Lower lobe of right lung (tissue), 2 donors: ENCODE measurements at regions not wholly inside any gene's neighbourhood (a gene's known extent, or its start where the extent isn't known, plus 50 kb on each side); places are given as distances from the start of the nearest gene placed in this dataset.

ENCODE experiments used
- ATAC-seq, 2 donors: fragments of 200-7000 bp; cut with Tn5 transposase; one replicate each; pipeline ENCODE4 v1.9.1; 2020 to 2022; ENCODE audit warnings: mild to moderate bottlenecking in 2 of 2, moderate library complexity in 2 of 2
- DNase-seq: peaks from one replicate; pipeline ENCODE4 v3.0.0-alpha.2; 2020
- H3K27ac ChIP-seq: fragments of 200-600 bp; one replicate; pipeline ENCODE4 v1.8.0; 2022
- H3K27me3 ChIP-seq: fragments of 200-600 bp; one replicate; pipeline ENCODE4 v1.8.0; 2022; ENCODE audit warnings: low read depth
- H3K36me3 ChIP-seq: fragments of 200-600 bp; one replicate; pipeline ENCODE4 v1.8.0; 2022; ENCODE audit warnings: mild to moderate bottlenecking
- H3K4me1 ChIP-seq: fragments of 200-600 bp; one replicate; pipeline ENCODE4 v1.8.0; 2022
- H3K4me3 ChIP-seq: fragments of 200-600 bp; one replicate; pipeline ENCODE4 v1.8.0; 2022; ENCODE audit warnings: mild to moderate bottlenecking
- H3K9me3 ChIP-seq: fragments of 200-600 bp; one replicate; pipeline ENCODE4 v1.8.0; 2022
- intact Hi-C: fragments of 100-400 bp; cut with DNase I; formaldehyde crosslinking; loops from one replicate; pipeline ENCODE4 v1.11.0; 2022
- TF ChIP-seq, protein P1 (sequence below): fragments of 200-600 bp; IDR thresholded peaks from one replicate; pipeline ENCODE4 v1.8.0; 2022; ENCODE audit warnings: antibody characterized with exemption, mild to moderate bottlenecking
- donor health status: DM: no; HTN: yes; CAD: no; lungs with severe emphysema.

GRCh38 chr12:74984631-74985030 is 225.0 kb downstream of the KCNC2 start:
- ATAC-seq, result no peak
- TF ChIP-seq, protein P1, sequence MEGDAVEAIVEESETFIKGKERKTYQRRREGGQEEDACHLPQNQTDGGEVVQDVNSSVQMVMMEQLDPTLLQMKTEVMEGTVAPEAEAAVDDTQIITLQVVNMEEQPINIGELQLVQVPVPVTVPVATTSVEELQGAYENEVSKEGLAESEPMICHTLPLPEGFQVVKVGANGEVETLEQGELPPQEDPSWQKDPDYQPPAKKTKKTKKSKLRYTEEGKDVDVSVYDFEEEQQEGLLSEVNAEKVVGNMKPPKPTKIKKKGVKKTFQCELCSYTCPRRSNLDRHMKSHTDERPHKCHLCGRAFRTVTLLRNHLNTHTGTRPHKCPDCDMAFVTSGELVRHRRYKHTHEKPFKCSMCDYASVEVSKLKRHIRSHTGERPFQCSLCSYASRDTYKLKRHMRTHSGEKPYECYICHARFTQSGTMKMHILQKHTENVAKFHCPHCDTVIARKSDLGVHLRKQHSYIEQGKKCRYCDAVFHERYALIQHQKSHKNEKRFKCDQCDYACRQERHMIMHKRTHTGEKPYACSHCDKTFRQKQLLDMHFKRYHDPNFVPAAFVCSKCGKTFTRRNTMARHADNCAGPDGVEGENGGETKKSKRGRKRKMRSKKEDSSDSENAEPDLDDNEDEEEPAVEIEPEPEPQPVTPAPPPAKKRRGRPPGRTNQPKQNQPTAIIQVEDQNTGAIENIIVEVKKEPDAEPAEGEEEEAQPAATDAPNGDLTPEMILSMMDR, result no peak
- DNase-seq, result no peak
- Histone ChIP-seq H3K4me3 (no peak overlapping the region), H3K36me3 (no peaks in the 10 kb centered on the region), H3K9me3 (no peaks in the 10 kb centered on the region), H3K27me3 (no peaks in the 10 kb centered on the region), H3K27ac (no peak overlapping the region), H3K4me1 (no peaks in the 10 kb centered on the region)
- intact Hi-C loops, result no loop called here

DNA sequence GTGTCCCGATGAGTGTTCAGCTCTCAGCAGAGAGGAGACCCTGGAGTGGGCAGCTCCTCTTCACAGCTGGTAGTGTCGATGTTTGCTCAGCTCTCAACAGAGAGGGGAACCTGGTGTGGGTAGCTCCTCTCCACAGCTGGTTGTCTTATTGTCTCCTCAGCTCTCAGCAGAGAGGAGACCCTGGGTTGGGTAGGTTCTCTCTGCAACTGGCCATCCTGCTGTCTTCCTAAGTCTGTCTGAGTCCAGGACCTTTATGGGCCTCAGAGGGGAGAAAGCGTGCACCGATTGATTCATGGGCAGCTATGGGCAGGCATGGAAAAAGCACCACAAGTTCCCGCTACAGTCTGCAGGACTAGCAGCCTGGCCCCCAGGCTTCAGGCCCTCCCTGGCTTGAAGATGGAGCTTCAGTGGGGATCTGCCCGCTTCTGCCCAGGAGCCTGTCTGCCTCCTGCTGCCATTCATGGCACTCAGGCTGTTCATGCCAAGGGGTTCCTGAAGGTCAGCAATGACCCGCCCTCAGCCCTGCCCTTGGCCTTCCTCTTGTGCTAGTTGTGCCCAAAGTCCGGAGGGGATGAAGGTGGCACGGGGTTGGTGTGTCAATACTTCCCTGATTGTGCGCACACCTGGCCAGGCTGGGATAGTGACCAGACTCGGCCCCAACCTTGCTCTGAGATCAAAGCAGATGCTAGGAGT is 224.2 kb downstream of the KCNC2 start:
- Histone ChIP-seq H3K36me3 (no peaks in the 10 kb centered on the region), H3K27ac (no peak overlapping the region), H3K9me3 (no peaks in the 10 kb centered on the region), H3K4me1 (no peaks in the 10 kb centered on the region), H3K27me3 (no peaks in the 10 kb centered on the region), H3K4me3 (no peak overlapping the region)
- TF ChIP-seq, protein P1, result no peak
- intact Hi-C loops, result no loop called here
- ATAC-seq (peak in 1 of 2 donors; percentile 34), DNase-seq (peak; percentile 26)

DNA sequence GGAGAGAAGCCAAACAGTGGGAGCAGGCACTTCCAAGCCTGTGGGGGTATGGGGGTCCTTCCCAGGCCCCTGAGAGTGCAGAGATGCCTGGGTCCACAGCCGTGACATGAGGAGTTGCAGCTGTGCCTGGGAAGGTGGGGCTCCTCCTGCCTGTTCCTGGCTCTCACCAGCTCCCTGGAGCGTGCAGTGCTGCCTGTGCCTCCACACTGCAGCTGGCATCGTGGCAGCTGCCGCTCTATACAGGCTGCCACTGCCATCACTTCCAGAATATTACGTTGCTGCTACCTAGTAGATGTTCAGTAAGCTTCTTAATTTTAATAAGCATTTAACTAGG is 223.7 kb downstream of the KCNC2 start:
- TF ChIP-seq, protein P1, result no peak
- H3K4me3 ChIP-seq, result no peak overlapping the region
- intact Hi-C loops, result no loop called here
- ATAC-seq (peak in 1 of 2 donors; percentile 30), DNase-seq (peak; percentile 25)
- H3K9me3 ChIP-seq, result no peaks in the 10 kb centered on the region
- no peak overlapping the region for H3K27ac ChIP-seq
- no peaks in the 10 kb centered on the region for H3K27me3 ChIP-seq
- H3K36me3 ChIP-seq, result no peaks in the 10 kb centered on the region
- H3K4me1 ChIP-seq, result no peaks in the 10 kb centered on the region

DNA sequence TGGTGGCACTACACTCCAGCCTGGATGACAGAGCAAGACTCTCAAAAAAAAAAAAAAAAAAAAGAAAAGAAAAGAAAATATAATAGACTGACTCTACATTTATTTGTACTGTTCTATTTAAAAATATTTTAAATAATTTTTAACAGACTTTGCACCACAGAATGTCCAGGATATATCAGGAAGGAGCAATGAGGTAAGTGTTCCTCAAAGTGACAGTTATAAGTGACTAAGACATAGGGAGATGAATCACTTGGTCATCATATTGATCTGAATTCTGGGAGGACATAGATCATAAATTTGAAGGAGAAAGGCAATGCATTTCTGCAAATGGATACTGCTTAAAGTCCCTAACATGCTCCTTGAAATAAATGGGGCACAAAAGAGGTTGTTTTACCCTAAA is 221.5 kb downstream of the KCNC2 start:
- TF ChIP-seq, protein P1, result no peak
- Histone ChIP-seq H3K4me3 (no peak overlapping the region), H3K4me1 (no peaks in the 10 kb centered on the region), H3K36me3 (no peaks in the 10 kb centered on the region), H3K27me3 (no peaks in the 10 kb centered on the region), H3K27ac (no peak overlapping the region), H3K9me3 (no peaks in the 10 kb centered on the region)
- DNase-seq (no peak), ATAC-seq (no peak)
- intact Hi-C loops, result no loop called here
